ENCODE measurements at regions not wholly inside any gene's neighbourhood (a gene's known extent, or its start where the extent isn't known, plus 50 kb on each side); places are given as distances from the start of the nearest gene placed in this dataset.
"Not testable (repeated sequence)": the region's sequence is repeated elsewhere in the genome, so short reads cannot be mapped to it uniquely, and the experiment has no call there.

DNA sequence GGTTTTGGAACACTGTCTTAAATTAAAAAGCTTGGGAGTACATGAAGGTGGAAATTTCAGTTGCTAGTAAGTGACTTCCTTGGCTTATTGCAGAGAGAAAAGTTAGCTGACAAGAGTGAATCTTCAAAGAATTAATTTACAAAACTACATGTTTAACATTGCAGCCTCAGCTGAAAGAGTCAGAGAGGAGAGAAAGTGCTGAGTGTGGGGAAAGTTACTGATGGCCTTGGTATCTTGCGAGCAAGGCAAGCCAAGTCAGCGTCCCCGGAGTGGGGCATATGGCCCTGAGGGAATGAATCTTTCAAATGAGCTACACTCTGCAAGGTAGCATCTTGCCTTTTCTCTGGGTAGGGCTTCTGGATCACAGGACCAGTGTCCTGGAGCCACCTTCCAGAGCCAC, 131.3 kb downstream of the LPIN1 start:
- Histone ChIP-seq H3K27ac (no peak overlapping the region), H3K4me1 (peaks cover 3% of the 10 kb centered on the region), H3K27me3 (no peaks in the 10 kb centered on the region), H3K9me3 (no peaks in the 10 kb centered on the region), H3K4me3 (no peak overlapping the region), H3K36me3 (no peaks in the 10 kb centered on the region)
- DNase-seq, result no peak
- ATAC-seq, result no peak
- TF ChIP-seq, protein P1, sequence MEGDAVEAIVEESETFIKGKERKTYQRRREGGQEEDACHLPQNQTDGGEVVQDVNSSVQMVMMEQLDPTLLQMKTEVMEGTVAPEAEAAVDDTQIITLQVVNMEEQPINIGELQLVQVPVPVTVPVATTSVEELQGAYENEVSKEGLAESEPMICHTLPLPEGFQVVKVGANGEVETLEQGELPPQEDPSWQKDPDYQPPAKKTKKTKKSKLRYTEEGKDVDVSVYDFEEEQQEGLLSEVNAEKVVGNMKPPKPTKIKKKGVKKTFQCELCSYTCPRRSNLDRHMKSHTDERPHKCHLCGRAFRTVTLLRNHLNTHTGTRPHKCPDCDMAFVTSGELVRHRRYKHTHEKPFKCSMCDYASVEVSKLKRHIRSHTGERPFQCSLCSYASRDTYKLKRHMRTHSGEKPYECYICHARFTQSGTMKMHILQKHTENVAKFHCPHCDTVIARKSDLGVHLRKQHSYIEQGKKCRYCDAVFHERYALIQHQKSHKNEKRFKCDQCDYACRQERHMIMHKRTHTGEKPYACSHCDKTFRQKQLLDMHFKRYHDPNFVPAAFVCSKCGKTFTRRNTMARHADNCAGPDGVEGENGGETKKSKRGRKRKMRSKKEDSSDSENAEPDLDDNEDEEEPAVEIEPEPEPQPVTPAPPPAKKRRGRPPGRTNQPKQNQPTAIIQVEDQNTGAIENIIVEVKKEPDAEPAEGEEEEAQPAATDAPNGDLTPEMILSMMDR (IDR thresholded peaks at IDR 0.05), result no peak
- intact Hi-C loops (cut with DNase I), result no loop called here

DNA sequence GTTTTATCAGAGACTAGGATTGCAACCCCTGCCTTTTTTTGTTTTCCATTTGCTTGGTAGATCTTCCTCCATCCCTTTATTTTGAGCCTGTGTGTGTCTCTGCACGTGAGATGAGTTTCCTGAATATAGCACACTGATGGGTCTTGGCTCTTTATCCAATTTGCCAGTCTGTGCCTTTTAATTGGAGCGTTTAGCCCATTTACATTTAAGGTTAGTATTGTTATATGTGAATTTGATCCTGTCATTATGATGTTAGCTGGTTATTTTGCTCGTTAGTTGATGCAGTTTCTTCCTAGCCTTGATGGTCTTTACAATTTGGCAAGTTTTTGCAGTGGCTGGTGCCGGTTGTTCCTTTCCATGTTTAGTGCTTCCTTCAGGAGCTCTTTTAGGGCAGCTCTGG, 138.8 kb downstream of the LPIN1 start:
- ATAC-seq; DNase-seq; H3K27me3 ChIP-seq; H3K4me3 ChIP-seq; H3K36me3 ChIP-seq; intact Hi-C loops (cut with DNase I); H3K4me1 ChIP-seq; H3K27ac ChIP-seq: not testable (repeated sequence)
- peaks cover 20% of the 10 kb centered on the region for H3K9me3 ChIP-seq

DNA sequence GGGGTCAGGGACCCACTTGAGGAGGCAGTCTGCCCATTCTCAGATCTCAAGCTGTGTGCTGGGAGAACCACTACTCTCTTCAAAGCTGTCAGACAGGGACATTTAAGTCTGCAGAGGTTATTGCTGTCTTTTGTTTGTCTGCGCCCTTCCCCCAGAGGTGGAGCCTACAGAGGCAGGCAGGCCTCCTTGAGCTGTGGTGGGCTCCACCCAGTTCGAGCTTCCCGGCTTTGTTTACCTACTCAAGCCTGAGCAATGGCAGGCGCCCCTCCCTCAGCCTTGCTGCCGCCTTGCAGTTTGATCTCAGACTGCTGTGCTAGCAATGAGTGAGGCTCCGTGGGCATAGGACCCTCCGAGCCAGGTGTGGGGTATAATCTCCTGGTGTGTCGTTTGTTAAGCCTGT, 140.5 kb downstream of the LPIN1 start:
- H3K27me3 ChIP-seq; DNase-seq; H3K36me3 ChIP-seq; intact Hi-C loops (cut with DNase I); H3K27ac ChIP-seq; ATAC-seq; H3K4me3 ChIP-seq; H3K4me1 ChIP-seq: not testable (repeated sequence)
- H3K9me3 ChIP-seq, result peaks cover 26% of the 10 kb centered on the region

DNA sequence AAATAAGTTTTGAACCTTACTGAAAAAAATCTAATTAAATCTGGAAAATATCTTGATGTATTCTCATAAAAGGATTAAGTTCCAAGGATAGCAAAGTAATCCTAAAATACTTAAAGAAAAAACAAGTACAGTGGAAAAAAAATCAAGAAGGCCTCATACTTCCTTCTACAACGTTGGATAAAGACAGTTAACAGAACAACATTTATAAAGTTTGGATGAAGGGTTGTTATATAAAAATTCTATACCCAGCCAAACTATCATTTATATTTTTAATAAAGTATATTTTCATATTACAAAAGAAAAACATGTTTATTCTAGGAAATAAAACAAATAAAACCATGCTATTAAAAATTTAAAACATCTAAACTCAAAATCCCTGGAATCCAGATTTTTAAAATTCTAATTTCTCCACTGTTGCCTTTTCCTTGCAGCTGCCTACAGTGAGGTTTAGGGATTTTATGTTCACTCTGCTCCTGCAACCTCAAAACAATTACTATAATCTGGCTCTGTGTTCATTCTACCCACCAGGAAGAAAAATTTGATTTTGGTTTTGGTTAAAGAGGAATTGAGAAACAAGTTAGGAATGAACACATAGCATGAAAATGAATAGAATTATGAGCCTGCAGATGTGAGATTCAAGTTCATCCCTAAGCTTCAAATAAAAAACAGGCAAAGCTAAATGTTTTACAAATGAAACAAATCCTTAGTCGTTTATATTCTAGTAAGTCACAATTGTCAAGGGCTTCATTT, 142.8 kb downstream of the LPIN1 start:
- Histone ChIP-seq H3K27me3 (no peaks in the 10 kb centered on the region), H3K4me3 (no peak overlapping the region), H3K36me3 (no peaks in the 10 kb centered on the region), H3K27ac (no peak overlapping the region), H3K9me3 (peaks cover 26% of the 10 kb centered on the region), H3K4me1 (no peaks in the 10 kb centered on the region)
- ATAC-seq, result no peak
- TF ChIP-seq, protein P1 (IDR thresholded peaks at IDR 0.05), result no peak
- DNase-seq, result no peak
- intact Hi-C loops (cut with DNase I), result no loop called here

DNA sequence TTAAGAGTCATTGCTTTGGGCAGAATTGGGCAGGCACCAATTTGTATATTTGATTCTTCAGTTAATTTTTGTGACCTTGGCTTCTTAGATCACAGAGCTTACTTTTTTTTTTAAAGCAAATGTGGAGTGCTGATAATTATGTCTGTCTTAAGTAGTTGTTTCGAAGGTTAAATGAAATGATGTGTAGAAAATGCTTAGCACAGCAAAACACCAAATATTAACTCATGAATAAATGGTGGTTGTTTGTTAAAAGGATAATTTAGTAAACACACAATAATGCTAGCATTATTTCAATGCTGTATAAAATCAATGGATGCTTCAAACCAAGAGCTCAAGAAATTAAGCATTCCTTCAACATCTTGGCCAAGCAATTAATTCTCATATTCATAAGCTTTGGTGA, 143.4 kb downstream of the LPIN1 start:
- Histone ChIP-seq H3K27ac (no peak overlapping the region), H3K27me3 (no peaks in the 10 kb centered on the region), H3K4me3 (no peak overlapping the region), H3K9me3 (peaks cover 26% of the 10 kb centered on the region), H3K4me1 (no peaks in the 10 kb centered on the region), H3K36me3 (no peaks in the 10 kb centered on the region)
- TF ChIP-seq, protein P1 (IDR thresholded peaks at IDR 0.05), result no peak
- intact Hi-C loops (cut with DNase I), result no loop called here
- no peak for DNase-seq
- ATAC-seq, result no peak

DNA sequence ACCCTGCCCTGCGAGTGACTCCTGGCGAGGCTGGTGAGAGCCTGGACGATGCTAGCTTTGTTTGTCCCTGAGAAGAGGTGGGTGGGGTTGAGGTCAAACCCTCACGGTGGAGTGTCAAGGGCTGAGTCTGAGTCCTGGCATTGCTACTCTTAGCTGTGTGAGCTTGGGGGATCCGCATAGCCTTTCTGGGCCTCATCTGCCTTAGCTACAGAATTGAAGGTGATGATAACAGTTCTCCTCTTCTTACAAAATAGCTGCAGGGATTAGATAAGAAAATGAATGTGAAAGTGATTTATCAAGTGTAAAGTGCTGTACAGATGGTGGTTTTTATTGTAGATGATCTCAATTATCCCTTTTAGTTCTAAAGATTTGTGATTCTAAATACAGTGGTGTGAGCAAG, 144.6 kb downstream of the LPIN1 start:
- Histone ChIP-seq H3K4me3 (no peak overlapping the region), H3K36me3 (no peaks in the 10 kb centered on the region), H3K27me3 (no peaks in the 10 kb centered on the region), H3K27ac (no peak overlapping the region), H3K9me3 (peaks cover 26% of the 10 kb centered on the region), H3K4me1 (no peaks in the 10 kb centered on the region)
- ATAC-seq (no peak), DNase-seq (no peak)
- intact Hi-C loops (cut with DNase I), result no loop called here
- TF ChIP-seq, protein P1 (IDR thresholded peaks at IDR 0.05), result no peak
